SH-SY5Y (cell line): ENCODE measurements at regions not wholly inside any gene's neighbourhood (a gene's known extent, or its start where the extent isn't known, plus 50 kb on each side); places are given as distances from the start of the nearest gene placed in this dataset.

Experiments
- GATA2 ChIP-seq: IDR thresholded peaks from 2 replicates; pipeline ENCODE4 v1.6.1; 2011; ENCODE audit warnings: mild to moderate bottlenecking, low read depth, low read length
- GATA3 ChIP-seq: IDR thresholded peaks from 2 replicates; pipeline ENCODE4 v1.6.1; 2011; ENCODE audit warnings: low read depth, mild to moderate bottlenecking, low read length, moderate library complexity

DNA sequence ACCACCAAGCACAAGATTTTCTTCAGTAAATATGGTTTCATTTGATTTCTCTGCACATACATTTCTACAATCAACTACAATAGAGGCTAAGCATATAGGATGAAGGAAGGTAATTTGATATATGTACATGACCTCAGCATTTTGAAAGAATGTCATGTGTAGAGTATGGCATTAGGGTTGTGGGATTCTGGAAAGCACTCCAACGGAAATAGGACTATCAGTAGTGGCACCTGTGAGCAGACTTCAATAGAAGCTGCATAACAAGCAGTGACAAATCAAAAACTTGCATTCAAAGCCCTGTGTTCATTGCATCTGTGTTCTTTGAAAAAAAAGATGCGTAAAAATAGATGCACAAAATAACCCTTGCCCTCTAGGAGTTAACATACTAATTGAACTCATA, 57.5 kb upstream of the EYA4 start:
- no peak for TF ChIP-seq GATA2
- TF ChIP-seq GATA3 = no peak
